ENCODE measurements at regions not wholly inside any gene's neighbourhood (a gene's known extent, or its start where the extent isn't known, plus 50 kb on each side); places are given as distances from the start of the nearest gene placed in this dataset.

DNA sequence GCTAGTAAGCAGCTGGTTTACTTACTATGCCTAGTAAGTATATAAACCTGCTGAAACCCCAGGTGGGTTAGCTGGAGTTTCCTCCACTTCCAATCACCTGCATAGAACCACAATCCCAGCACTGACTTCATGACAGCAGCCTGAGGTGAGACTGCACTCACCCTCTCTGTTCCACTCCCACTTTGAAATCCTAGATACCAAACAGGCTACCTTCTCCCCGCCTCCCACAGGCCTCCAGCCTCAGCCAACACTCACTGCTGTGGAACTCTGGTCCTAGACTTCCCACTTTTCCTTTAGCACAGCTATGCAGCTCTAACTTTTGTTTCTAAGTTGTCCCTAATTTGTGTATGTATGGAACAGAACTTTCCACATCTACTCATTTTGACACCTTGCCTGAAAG lies 149.7 kb upstream of the ARID1B start:
- TF ChIP-seq, protein P1, sequence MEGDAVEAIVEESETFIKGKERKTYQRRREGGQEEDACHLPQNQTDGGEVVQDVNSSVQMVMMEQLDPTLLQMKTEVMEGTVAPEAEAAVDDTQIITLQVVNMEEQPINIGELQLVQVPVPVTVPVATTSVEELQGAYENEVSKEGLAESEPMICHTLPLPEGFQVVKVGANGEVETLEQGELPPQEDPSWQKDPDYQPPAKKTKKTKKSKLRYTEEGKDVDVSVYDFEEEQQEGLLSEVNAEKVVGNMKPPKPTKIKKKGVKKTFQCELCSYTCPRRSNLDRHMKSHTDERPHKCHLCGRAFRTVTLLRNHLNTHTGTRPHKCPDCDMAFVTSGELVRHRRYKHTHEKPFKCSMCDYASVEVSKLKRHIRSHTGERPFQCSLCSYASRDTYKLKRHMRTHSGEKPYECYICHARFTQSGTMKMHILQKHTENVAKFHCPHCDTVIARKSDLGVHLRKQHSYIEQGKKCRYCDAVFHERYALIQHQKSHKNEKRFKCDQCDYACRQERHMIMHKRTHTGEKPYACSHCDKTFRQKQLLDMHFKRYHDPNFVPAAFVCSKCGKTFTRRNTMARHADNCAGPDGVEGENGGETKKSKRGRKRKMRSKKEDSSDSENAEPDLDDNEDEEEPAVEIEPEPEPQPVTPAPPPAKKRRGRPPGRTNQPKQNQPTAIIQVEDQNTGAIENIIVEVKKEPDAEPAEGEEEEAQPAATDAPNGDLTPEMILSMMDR (IDR thresholded peaks at IDR 0.05; ENCODE audit: insufficient read depth, low read length) = no peak
- TF ChIP-seq POLR2AphosphoS5 (IDR thresholded peaks at IDR 0.05; ENCODE audit: low read depth) (no peak), GABPA (IDR thresholded peaks at IDR 0.05; ENCODE audit: low read depth) (no peak), SPI1 (IDR thresholded peaks at IDR 0.05; ENCODE audit: borderline replicate concordance, low read depth) (no peak)
- TF ChIP-seq, protein P2, sequence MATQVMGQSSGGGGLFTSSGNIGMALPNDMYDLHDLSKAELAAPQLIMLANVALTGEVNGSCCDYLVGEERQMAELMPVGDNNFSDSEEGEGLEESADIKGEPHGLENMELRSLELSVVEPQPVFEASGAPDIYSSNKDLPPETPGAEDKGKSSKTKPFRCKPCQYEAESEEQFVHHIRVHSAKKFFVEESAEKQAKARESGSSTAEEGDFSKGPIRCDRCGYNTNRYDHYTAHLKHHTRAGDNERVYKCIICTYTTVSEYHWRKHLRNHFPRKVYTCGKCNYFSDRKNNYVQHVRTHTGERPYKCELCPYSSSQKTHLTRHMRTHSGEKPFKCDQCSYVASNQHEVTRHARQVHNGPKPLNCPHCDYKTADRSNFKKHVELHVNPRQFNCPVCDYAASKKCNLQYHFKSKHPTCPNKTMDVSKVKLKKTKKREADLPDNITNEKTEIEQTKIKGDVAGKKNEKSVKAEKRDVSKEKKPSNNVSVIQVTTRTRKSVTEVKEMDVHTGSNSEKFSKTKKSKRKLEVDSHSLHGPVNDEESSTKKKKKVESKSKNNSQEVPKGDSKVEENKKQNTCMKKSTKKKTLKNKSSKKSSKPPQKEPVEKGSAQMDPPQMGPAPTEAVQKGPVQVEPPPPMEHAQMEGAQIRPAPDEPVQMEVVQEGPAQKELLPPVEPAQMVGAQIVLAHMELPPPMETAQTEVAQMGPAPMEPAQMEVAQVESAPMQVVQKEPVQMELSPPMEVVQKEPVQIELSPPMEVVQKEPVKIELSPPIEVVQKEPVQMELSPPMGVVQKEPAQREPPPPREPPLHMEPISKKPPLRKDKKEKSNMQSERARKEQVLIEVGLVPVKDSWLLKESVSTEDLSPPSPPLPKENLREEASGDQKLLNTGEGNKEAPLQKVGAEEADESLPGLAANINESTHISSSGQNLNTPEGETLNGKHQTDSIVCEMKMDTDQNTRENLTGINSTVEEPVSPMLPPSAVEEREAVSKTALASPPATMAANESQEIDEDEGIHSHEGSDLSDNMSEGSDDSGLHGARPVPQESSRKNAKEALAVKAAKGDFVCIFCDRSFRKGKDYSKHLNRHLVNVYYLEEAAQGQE (IDR thresholded peaks at IDR 0.05; ENCODE audit: insufficient replicate concordance, low read depth) = no peak
